Adrenal gland (tissue), 9 donors: ENCODE measurements at regions not wholly inside any gene's neighbourhood (a gene's known extent, or its start where the extent isn't known, plus 50 kb on each side); places are given as distances from the start of the nearest gene placed in this dataset.

ENCODE experiments used
- DNase-seq, 7 donors: peaks; one replicate each; pipeline ENCODE4 v3.0.0-alpha.2; 2019 to 2020
- H3K27ac ChIP-seq, 5 donors: fragments of 200-600 bp; sonication (generic) in 4 of 5; 1 replicate in 3 of 5; 2 replicates in 2 of 5; pipeline versions ENCODE4 v1.5.1 to v1.8.0; 2016 to 2020; ENCODE audit warnings: mild to moderate bottlenecking in 1 of 5
- H3K27me3 ChIP-seq: fragments of 200-600 bp; 2 replicates; pipeline ENCODE4 v1.8.0; 2021
- H3K36me3 ChIP-seq, 2 donors: fragments of 200-600 bp; replicated peaks in 1 of 2; 1 replicate in 1 of 2; 2 replicates in 1 of 2; pipeline versions ENCODE4 v1.5.1 to v1.8.0; 2018 to 2022
- H3K4me1 ChIP-seq, 2 donors: fragments of 200-600 bp; replicated peaks in 1 of 2; 1 replicate in 1 of 2; 2 replicates in 1 of 2; pipeline versions ENCODE4 v1.5.1 to v1.8.0; 2018 to 2021
- H3K4me3 ChIP-seq, 4 donors: fragments of 200-600 bp; sonication (generic) in 3 of 4; one replicate each; pipeline ENCODE4 v1.5.1; 2016 to 2018
- H3K9me3 ChIP-seq, 3 donors: fragments of 200-600 bp; sonication (generic) in 1 of 3; replicated peaks in 1 of 3; 1 replicate in 2 of 3; 2 replicates in 1 of 3; pipeline versions ENCODE4 v1.5.1 to v1.8.0; 2016 to 2021
- POLR2A ChIP-seq, 2 donors: fragments of 450-650 bp; IDR thresholded peaks; one replicate each; pipeline ENCODE4 v1.6.1; 2017; ENCODE audit warnings: antibody characterized with exemption in 2 of 2, mild to moderate bottlenecking in 2 of 2, moderate library complexity in 1 of 2
- WGBS, 4 donors: extraction: QIAGEN DNeasy Blood & Tissue Kit in 2 of 4; methylation state at CpG; one replicate each; pipeline versions ENCODE4 v1.1.5 to v1.1.7; 2013 to 2017; 5-methylcytosine and 5-hydroxymethylcytosine counted together
- intact Hi-C, 2 donors: fragments of 100-400 bp; cut with DNase I; formaldehyde crosslinking; loops; one replicate each; pipeline versions ENCODE4 v1.14.1 to v1.15.0; 2022 to 2023
- TF ChIP-seq, protein P1 (sequence below), 6 experiments: fragments of 450-650 bp in 4 of 6; fragments of 200-600 bp in 2 of 6; sonication (generic) in 1 of 6; IDR thresholded peaks; 1 replicate in 5 of 6; 2 replicates in 1 of 6; pipeline versions ENCODE4 v1.5.1 to v1.8.0; 2016 to 2021; ENCODE audit warnings: antibody characterized with exemption in 6 of 6, mild to moderate bottlenecking in 2 of 6, moderate library complexity in 1 of 6
- donor health status: healthy with polysubstance abuse.
- donor health status: Bipolar disorder and iron deficiency.
- donor health status: DM: yes; HTN: yes; CAD: no.
- donor health status: DM: no; HTN: no; CAD: no.
- donor health status: DM: no; HTN: no; CAD: no.

- Histone ChIP-seq H3K27ac (no peak overlapping the region), H3K4me1 (no peaks in the 10 kb centered on the region), H3K9me3 (no peaks in the 10 kb centered on the region), H3K27me3 (no peaks in the 10 kb centered on the region), H3K36me3 (no peaks in the 10 kb centered on the region), H3K4me3 (no peak overlapping the region)
- intact Hi-C loops: no loop called here
- DNase-seq: no peak
- TF ChIP-seq, protein P1, sequence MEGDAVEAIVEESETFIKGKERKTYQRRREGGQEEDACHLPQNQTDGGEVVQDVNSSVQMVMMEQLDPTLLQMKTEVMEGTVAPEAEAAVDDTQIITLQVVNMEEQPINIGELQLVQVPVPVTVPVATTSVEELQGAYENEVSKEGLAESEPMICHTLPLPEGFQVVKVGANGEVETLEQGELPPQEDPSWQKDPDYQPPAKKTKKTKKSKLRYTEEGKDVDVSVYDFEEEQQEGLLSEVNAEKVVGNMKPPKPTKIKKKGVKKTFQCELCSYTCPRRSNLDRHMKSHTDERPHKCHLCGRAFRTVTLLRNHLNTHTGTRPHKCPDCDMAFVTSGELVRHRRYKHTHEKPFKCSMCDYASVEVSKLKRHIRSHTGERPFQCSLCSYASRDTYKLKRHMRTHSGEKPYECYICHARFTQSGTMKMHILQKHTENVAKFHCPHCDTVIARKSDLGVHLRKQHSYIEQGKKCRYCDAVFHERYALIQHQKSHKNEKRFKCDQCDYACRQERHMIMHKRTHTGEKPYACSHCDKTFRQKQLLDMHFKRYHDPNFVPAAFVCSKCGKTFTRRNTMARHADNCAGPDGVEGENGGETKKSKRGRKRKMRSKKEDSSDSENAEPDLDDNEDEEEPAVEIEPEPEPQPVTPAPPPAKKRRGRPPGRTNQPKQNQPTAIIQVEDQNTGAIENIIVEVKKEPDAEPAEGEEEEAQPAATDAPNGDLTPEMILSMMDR (IDR thresholded peaks at IDR 0.05): no peak
- TF ChIP-seq POLR2A (IDR thresholded peaks at IDR 0.05): no peak
- 71 to 78% (median 74%) methylated on average over 1 of the region's 1 CpG for WGBS, 4 donors
These were observed 281.0 kb upstream of the KIRREL3 start for GRCh38 chr11:127281534-127281933.

- H3K4me3 ChIP-seq: no peak overlapping the region
- TF ChIP-seq POLR2A (IDR thresholded peaks at IDR 0.05): no peak
- TF ChIP-seq, protein P1 (IDR thresholded peaks at IDR 0.05): no peak
- intact Hi-C loops: no loop called here
- 55 to 74% (median 63%) methylated on average over 8 to 9 of the region's 9 CpGs for WGBS, 4 donors
- DNase-seq: no peak
- no peaks in the 10 kb centered on the region for H3K4me1 ChIP-seq
- H3K27me3 ChIP-seq: no peaks in the 10 kb centered on the region
- H3K36me3 ChIP-seq: no peaks in the 10 kb centered on the region
- no peak overlapping the region for H3K27ac ChIP-seq
- H3K9me3 ChIP-seq: no peaks in the 10 kb centered on the region
These were observed 275.2 kb upstream of the KIRREL3 start for GRCh38 chr11:127275774-127276173.

GRCh38 chr11:127274328-127274676 is 273.7 kb upstream of the KIRREL3 start:
- Histone ChIP-seq H3K4me1 (no peaks in the 10 kb centered on the region), H3K9me3 (no peaks in the 10 kb centered on the region), H3K27me3 (no peaks in the 10 kb centered on the region), H3K36me3 (no peaks in the 10 kb centered on the region), H3K4me3 (no peak overlapping the region), H3K27ac (no peak overlapping the region)
- intact Hi-C loops: no loop called here
- no peak for DNase-seq
- WGBS, 4 donors: 71 to 84% (median 80%) methylated on average over 1 of the region's 1 CpG
- TF ChIP-seq, protein P1 (IDR thresholded peaks at IDR 0.05): no peak
- TF ChIP-seq POLR2A (IDR thresholded peaks at IDR 0.05): no peak

GRCh38 chr11:127273593-127274327 is 273.2 kb upstream of the KIRREL3 start:
- intact Hi-C loops: no loop called here
- Histone ChIP-seq H3K4me1 (no peaks in the 10 kb centered on the region), H3K36me3 (no peaks in the 10 kb centered on the region), H3K27me3 (no peaks in the 10 kb centered on the region), H3K27ac (no peak overlapping the region), H3K4me3 (no peak overlapping the region), H3K9me3 (no peaks in the 10 kb centered on the region)
- 49 to 70% (median 65%) methylated on average over 5 of the region's 5 CpGs for WGBS, 4 donors
- no peak for TF ChIP-seq POLR2A (IDR thresholded peaks at IDR 0.05)
- TF ChIP-seq, protein P1 (IDR thresholded peaks at IDR 0.05): no peak
- DNase-seq: no peak
